GM21717 (cell line): ENCODE measurements at regions not wholly inside any gene's neighbourhood (a gene's known extent, or its start where the extent isn't known, plus 50 kb on each side); places are given as distances from the start of the nearest gene placed in this dataset.

Source experiments
- ATAC-seq: cut with Tn5 transposase; IDR thresholded peaks from one replicate; pipeline ENCODE4 v1.9.1; 2021; ENCODE audit warnings: mild to moderate bottlenecking, moderate library complexity; ENCODE audit not compliant: unreplicated experiment

DNA sequence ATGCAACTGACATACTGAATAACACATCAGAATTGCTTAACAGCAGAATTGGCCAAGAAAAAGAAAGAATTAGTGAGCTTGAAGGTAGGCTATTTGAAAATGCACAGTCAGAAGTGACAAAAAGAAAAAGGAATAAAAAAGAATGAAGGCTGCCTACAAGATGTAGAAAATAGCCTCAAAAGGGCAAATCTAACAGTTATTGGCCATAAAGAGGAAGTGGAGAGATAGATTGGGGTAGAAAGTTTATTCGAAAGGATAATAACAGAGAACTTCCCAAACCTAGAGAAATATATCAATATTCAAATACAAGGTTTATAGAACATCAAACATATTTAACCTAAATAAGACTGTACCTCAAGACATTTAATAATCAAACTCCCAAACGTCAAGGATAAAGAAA is 67.5 kb downstream of the ATP6V1G3 start:
- no peak for ATAC-seq

DNA sequence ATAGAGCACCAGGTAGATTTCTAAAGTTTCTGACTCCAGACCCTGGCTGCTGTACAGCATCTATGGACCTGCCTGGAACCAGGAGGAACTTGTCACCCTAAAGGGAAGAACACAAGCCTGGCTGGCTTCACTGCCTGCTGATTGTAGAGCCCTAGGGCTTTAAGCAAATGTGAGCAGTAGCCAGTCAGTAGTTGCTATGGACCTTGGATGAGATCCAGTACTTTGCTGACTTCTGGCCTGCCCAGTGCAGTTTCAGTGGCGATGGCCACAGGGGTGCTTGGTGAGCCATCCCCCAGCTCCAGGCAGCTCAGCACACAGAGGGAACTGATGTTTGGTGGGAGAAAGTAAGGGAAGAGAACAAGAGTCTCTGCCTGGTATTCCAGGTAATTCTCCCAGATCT is 68.4 kb downstream of the ATP6V1G3 start:
- ATAC-seq = no peak

GRCh38 chr1:198467907-198468306 is 72.6 kb downstream of the ATP6V1G3 start:
- ATAC-seq = no peak

GRCh38 chr1:198467342-198467741 is 73.1 kb downstream of the ATP6V1G3 start:
- no peak for ATAC-seq

- peak; percentile 76 for ATAC-seq
Measured at GRCh38 chr1:198465201-198466144, 75.0 kb downstream of the ATP6V1G3 start.

GRCh38 chr1:198463709-198464108 is 76.8 kb downstream of the ATP6V1G3 start:
- ATAC-seq = no peak

DNA sequence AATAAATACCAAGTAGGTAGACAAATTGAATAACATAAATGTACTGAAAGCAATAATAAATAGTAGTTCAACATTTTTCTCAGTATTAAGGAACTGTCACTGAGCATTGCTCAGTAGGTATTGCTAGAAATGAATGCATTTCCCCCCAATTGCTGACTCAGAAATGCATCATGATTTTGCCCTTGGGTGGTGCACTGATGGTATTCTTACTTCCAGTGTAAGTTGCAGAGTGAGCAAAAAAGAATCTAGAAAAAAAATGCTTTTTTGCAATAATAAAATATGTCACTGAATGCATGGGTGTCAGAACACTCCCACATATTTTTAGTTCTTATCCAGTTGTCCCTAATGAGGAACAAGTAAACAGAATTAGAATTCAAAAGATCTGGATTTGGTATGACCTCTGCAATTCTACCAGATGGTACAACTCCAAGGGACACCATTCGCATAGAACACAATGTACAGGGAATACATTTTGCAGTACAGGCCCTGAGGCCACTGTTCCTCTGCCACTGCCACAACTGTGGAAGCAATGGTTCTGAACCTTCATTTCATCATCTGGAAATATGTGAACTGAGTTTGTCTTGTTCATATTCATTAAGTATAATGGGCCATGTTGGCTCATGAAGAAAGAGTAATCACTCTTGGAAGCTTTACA is 78.0 kb downstream of the ATP6V1G3 start:
- ATAC-seq = no peak

- ATAC-seq = no peak
Measured at GRCh38 chr1:198455966-198456365, 84.5 kb downstream of the ATP6V1G3 start.

- no peak for ATAC-seq
Measured at GRCh38 chr1:198449727-198450433, 90.6 kb downstream of the ATP6V1G3 start.

DNA sequence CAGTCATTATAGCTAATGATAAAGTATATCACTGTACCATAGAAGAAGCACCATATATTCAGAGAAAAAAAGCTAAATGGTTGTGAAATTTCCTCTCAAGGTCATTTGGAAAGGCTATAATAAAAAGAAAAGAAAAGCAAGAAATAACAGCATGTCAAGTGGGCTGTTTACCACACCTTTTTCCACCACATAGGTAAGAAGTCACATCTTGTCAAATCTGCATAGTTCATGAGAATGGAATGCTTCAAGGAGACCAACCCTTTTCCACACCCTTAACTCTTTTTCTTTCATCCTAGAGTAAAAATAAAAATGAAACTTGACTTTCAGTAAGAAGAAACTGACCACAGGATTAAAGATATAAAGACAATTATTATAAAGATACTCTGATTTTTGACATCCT is 91.2 kb downstream of the ATP6V1G3 start:
- ATAC-seq = no peak

GRCh38 chr1:198447468-198447867 is 93.0 kb downstream of the ATP6V1G3 start:
- ATAC-seq = no peak

DNA sequence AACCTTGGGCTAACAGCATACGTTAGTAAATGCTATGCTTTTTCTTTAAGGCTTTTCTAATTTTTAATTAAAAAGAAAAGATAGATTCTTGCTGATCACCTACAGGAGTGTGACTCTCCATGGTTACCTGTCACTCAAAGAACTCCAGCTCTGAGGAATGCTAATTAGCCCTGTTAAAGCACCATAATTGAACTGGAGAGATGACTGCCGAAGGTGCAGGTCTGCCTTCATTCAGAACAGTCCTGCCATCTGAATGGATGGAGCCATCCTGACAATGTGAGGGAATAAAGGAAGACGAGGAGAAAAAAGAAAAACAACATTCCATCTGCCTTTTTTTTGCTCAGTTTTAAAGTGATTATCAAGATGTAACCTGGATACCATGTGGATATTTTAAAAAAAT is 94.6 kb downstream of the ATP6V1G3 start:
- no peak for ATAC-seq

DNA sequence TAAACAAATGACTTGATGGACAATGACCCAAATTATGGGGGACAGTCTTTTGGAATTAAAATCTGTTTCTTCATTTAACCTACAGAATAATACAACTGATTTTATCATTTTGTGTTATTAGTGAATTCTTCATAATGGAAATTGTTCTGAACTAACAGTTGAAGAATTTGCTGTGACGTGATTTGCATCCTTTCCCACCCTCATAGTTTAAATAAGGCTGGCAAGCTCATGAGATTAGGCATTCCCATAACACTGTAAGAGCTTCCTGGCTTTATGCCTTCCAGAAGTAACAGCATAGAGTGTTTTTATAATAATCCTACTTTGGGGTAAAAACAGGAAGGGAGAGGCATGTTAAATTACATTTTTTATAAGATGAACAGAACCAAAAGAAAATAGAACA is 95.7 kb downstream of the ATP6V1G3 start:
- ATAC-seq = no peak

DNA sequence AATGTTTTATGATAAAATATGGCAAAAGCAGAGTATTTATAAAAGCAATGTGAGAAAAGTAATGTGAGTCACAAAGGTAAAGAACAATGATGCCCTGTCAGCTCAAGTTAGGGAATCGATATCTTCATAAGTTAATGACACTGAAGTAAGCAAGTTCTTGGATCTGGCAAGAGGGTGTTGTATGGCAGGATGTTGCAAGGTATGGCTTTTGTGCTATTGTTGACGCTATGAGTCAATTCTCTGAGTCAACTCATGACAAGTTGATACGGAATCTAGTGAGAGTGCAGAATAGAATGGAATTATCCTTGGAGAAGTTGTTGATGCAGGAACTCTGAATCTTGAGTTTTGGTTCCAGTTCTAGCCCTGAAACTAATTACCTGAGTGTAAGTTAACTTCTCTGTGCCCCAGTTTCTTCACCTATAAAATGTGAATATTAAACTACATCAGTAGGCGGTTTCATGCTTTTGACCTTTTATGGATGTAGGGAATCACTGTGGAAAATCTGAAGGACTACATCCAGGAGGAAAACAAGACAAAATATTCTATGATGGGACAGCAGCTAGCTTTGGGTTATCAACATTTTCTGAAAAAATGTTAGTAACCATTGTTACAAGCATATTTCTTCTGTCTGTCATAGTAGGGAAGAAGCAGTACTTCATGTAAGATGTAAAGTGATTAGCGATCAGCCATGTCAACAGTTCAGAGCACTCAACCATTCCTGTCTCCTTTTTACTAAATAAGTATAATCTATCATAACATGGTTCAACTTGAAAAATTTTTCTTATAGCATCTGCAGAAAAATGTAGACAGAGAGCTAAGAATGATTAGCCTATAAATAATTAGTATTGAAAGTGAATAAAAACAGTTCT is 96.9 kb downstream of the ATP6V1G3 start:
- no peak for ATAC-seq

DNA sequence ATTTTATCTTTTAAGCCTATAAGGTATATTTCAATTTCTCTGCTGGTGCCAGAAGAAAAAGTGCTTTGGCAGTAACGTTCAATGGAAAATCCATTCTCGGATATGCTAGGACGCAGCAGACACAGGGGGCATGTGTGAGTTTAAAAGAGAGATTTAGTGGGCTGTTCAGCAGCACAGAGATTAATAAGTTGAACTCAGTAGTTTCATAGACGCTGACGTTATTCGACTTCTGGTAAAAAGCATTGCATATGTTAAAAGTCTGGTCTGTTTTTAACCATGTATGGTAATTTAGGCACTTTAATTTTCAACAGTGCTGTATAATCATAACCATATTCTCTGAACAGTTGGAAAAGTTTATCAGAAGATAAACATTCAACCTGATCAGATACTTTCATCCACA is 99.6 kb downstream of the ATP6V1G3 start:
- ATAC-seq = no peak

GRCh38 chr1:198437332-198437731 is 103.1 kb downstream of the ATP6V1G3 start:
- no peak for ATAC-seq

- ATAC-seq = no peak
Measured at GRCh38 chr1:198436276-198436675, 104.2 kb downstream of the ATP6V1G3 start.

GRCh38 chr1:198435056-198435455 is 105.4 kb downstream of the ATP6V1G3 start:
- ATAC-seq = no peak

DNA sequence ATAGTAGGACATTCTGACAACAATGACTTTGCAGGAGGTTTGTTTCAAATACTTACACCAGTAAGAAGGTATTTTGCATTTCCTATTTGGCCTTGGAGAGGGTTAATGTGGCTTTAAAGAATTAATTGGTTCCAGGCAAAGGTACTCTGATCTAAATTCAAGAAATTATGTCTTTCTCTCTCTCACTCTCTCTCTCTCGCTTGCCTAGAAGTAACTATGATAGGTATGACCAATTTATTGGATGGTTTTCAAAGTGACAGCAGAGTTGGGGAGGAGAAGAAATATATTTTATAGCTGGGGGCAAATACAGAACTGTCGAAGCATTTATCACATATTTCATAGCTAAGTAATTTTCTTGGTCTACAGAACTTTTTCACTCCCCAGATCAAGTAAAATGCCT is 116.0 kb downstream of the ATP6V1G3 start:
- no peak for ATAC-seq

GRCh38 chr1:198423673-198424072 is 116.8 kb downstream of the ATP6V1G3 start:
- ATAC-seq = no peak

DNA sequence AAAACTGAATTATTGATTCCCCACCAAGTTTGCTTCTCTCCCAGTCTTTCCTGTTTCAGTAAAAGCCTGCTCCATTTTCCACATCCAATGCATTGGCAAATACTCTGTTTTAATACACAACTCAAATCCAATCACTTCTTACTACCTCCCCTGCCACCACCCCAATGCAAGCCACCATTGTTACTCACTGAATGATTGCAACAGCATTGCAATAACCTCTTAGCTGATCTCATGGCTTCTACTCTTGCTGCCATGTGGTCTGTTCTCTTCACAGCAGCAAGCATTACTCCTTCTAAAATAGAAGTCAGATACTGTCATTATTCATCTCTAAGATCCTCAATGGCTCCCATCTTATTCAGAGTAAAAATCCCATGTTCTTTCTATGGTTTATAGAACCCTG is 123.4 kb downstream of the ATP6V1G3 start:
- no peak for ATAC-seq
